ENCODE measurements at regions not wholly inside any gene's neighbourhood (a gene's known extent, or its start where the extent isn't known, plus 50 kb on each side); places are given as distances from the start of the nearest gene placed in this dataset.

- no peak for DNase-seq (ENCODE audit: low read depth)
- H3K4me3 ChIP-seq (ENCODE audit: low read length), result no peak overlapping the region
- TF ChIP-seq CTCF (conservative IDR thresholded peaks at IDR 0.05; ENCODE audit: low read depth, low read length), result no peak
Measured at GRCh38 chr6:166027761-166028160, 139.9 kb downstream of the TBXT start.

- DNase-seq (ENCODE audit: low read depth), result no peak
- H3K4me3 ChIP-seq (ENCODE audit: low read length), result no peak overlapping the region
- no peak for TF ChIP-seq CTCF (conservative IDR thresholded peaks at IDR 0.05; ENCODE audit: low read depth, low read length)
Measured at GRCh38 chr6:166026586-166027126, 141.0 kb downstream of the TBXT start.

GRCh38 chr6:166025149-166025898 is 142.3 kb downstream of the TBXT start:
- no peak for TF ChIP-seq CTCF (conservative IDR thresholded peaks at IDR 0.05; ENCODE audit: low read depth, low read length)
- no peak for DNase-seq (ENCODE audit: low read depth)
- no peak overlapping the region for H3K4me3 ChIP-seq (ENCODE audit: low read length)

- TF ChIP-seq CTCF (conservative IDR thresholded peaks at IDR 0.05; ENCODE audit: low read depth, low read length), result no peak
- H3K4me3 ChIP-seq (ENCODE audit: low read length), result no peak overlapping the region
- no peak for DNase-seq (ENCODE audit: low read depth)
Measured at GRCh38 chr6:166024252-166024651, 143.4 kb downstream of the TBXT start.

- no peak overlapping the region for H3K4me3 ChIP-seq (ENCODE audit: low read length)
- no peak for TF ChIP-seq CTCF (conservative IDR thresholded peaks at IDR 0.05; ENCODE audit: low read depth, low read length)
- no peak for DNase-seq (ENCODE audit: low read depth)
Measured at GRCh38 chr6:166023273-166023989, 144.2 kb downstream of the TBXT start.

- TF ChIP-seq CTCF (conservative IDR thresholded peaks at IDR 0.05; ENCODE audit: low read depth, low read length), result no peak
- no peak overlapping the region for H3K4me3 ChIP-seq (ENCODE audit: low read length)
- no peak for DNase-seq (ENCODE audit: low read depth)
Measured at GRCh38 chr6:166021429-166021828, 146.2 kb downstream of the TBXT start.

Measured in retinal pigment epithelial cell (primary cell).